ENCODE measurements at regions not wholly inside any gene's neighbourhood (a gene's known extent, or its start where the extent isn't known, plus 50 kb on each side); places are given as distances from the start of the nearest gene placed in this dataset.

DNA sequence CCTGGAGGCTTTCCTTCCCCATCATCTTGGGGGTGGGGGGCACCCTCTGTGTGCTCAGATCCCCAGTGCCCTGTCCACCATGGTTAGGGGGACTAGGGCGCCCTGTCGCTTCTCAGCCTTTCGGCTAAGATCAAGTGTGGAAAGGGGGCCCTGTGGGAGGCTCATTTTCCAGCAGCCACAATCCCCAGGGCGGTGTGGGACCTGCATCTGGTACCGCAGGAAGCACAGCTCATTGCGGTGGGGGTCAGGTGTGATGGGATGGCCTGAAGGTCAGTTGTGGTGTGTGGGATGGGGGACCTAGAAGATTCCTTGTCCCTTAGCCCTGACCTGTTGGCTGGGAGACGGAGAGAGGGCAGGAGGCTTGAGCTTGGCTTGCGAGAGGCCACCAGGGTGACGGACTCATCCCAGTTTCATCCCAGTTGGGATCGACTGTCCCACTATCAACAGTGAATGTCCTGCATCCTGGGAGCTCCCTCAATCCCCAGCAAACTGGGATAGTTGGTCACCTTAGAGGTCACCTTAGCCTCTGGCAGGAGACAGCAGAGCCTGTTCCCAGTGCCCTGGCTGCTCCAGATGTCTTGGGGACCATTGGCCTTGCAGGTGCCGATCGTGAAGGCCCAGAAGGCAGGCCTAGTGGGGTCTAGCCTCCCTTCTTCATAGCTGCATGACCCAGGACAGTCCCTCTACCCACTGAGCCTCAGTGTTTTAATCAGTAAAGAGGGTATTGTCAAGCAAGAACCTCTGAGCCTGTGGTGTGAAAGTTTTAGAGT lies 64.5 kb upstream of the PMEPA1 start:
- Histone ChIP-seq H3K4me3 (ENCODE audit: extremely low read depth in 1 of 4, insufficient read depth in 2 of 4, low read depth in 3 of 4, low read length in 4 of 4) (no peak overlapping the region), H3K4me2 (ENCODE audit: insufficient read depth in 1 of 2, low read depth in 2 of 2, low read length in 2 of 2) (no peak overlapping the region), H4K5ac (ENCODE audit: insufficient read length, low read depth, low read length) (no peak overlapping the region), H3K18ac (ENCODE audit: extremely low read depth, low read length) (no peak overlapping the region), H3K4ac (replicated peaks; ENCODE audit: insufficient read length, low read depth, low read length) (no peak overlapping the region), H4K91ac (replicated peaks; ENCODE audit: insufficient read length, low read length) (no peak overlapping the region), H2AFZ (ENCODE audit: low read length) (no peak overlapping the region), H2BK5ac (ENCODE audit: low read depth, low read length) (no peak overlapping the region), H2BK12ac (ENCODE audit: low read depth, low read length) (no peak overlapping the region), H4K8ac (ENCODE audit: extremely low read depth, insufficient read depth, low read length) (no peak overlapping the region), H3K14ac (ENCODE audit: insufficient read length) (no peak overlapping the region), H3K56ac (replicated peaks; ENCODE audit: insufficient read length, low read depth, low read length) (no peak overlapping the region), H2BK120ac (replicated peaks; ENCODE audit: low read depth, low read length) (no peak overlapping the region), H3K23me2 (ENCODE audit: low read depth, low read length) (no peaks in the 10 kb centered on the region), H3K4me1 (replicated peaks in 1 of 4; ENCODE audit: control insufficient read depth in 3 of 4, insufficient read depth in 4 of 4, low read length in 3 of 4) (peaks cover 0 to 6% (median 3%) of the 10 kb centered on the region in 4 experiments; a peak in 3 of 7 replicates), H3K27ac (ENCODE audit: low read depth, low read length) (no peak overlapping the region), H3K79me1 (ENCODE audit: low read depth, low read length) (no peaks in the 10 kb centered on the region), H2BK15ac (ENCODE audit: low read length) (no peak overlapping the region), H3K79me2 (ENCODE audit: control insufficient read depth in 1 of 2, insufficient read depth in 2 of 2, low read length in 2 of 2) (no peaks in the 10 kb centered on the region), H3K9ac (replicated peaks in 1 of 4; ENCODE audit: extremely low read depth in 1 of 4, low read depth in 3 of 4, low read length in 3 of 4) (no peak overlapping the region), H4K20me1 (replicated peaks in 1 of 2; ENCODE audit: control insufficient read depth in 1 of 2, insufficient read depth in 2 of 2, low read length in 2 of 2) (no peaks in the 10 kb centered on the region), H3K36me3 (ENCODE audit: control insufficient read depth in 2 of 4, insufficient read depth in 4 of 4, low read length in 3 of 4) (no peaks in the 10 kb centered on the region), H2AK5ac (ENCODE audit: low read depth, low read length) (no peak overlapping the region), H3K9me3 (ENCODE audit: insufficient read depth in 2 of 2, low read depth in 1 of 2, low read length in 1 of 2) (no peaks in the 10 kb centered on the region), H3K27me3 (replicated peaks in 1 of 4; ENCODE audit: control insufficient read depth in 3 of 4, extremely low read depth in 1 of 4, insufficient read depth in 3 of 4, low read length in 3 of 4) (no peaks in the 10 kb centered on the region), H3K23ac (ENCODE audit: insufficient read length) (no peak overlapping the region), H2BK20ac (ENCODE audit: low read length) (no peak overlapping the region)
- DNase-seq (ENCODE audit: low read depth in 1 of 2, low spot score in 2 of 2) (no peak), FAIRE-seq (no peak)
- POLR2A ChIA-PET (ENCODE audit: partially characterized antibody): no interaction called here
- WGBS, 2 experiments (ENCODE audit: extremely low coverage in 1 of 2, insufficient coverage in 1 of 2, insufficient read length in 1 of 2, insufficient replicate concordance in 2 of 2, low coverage in 1 of 2, low lambda C conversion rate in 2 of 2, missing lambda C conversion rate in 1 of 2): 84% methylated on average over 12 of the region's 12 CpGs; no CpG with 5 or more reads in 1 of the 2 experiments
- CTCF ChIA-PET (ENCODE audit: partially characterized antibody): interaction anchor here (1.1 to 2.4 kb wide), 3 partner anchors 12 to 81 kb away, joined by 3 to 5 read pairs (median 4); no protein-coding TSS in a partner anchor
- TF ChIP-seq TCF12 (IDR thresholded peaks at IDR 0.05; ENCODE audit: low read depth, low read length) (no peak), SP2 (IDR thresholded peaks at IDR 0.05; ENCODE audit: low read length) (no peak), RBBP5 (IDR thresholded peaks at IDR 0.05; ENCODE audit: borderline replicate concordance, low read depth, low read length) (no peak), CTBP2 (IDR thresholded peaks at IDR 0.05; ENCODE audit: borderline replicate concordance, insufficient read depth, insufficient read length, low read length) (no peak), CHD2 (IDR thresholded peaks at IDR 0.05; ENCODE audit: low read length) (no peak), EGR1 (IDR thresholded peaks at IDR 0.05; ENCODE audit: borderline replicate concordance, low read depth, low read length) (no peak), BRCA1 (IDR thresholded peaks at IDR 0.05; ENCODE audit: low read depth, low read length) (no peak), NANOG (IDR thresholded peaks at IDR 0.05; ENCODE audit: insufficient read depth, low read depth, low read length, poor library complexity, severe bottlenecking) (no peak), HDAC6 (IDR thresholded peaks at IDR 0.05; ENCODE audit: low read depth, low read length) (no peak), YY1 (IDR thresholded peaks at IDR 0.05; ENCODE audit: low read depth, low read length) (no peak), CBX8 (IDR thresholded peaks at IDR 0.05; ENCODE audit: borderline replicate concordance, low read depth, low read length) (no peak), KDM4A (IDR thresholded peaks at IDR 0.05; ENCODE audit: low read depth, low read length, severe bottlenecking) (no peak), JUN (IDR thresholded peaks at IDR 0.05; ENCODE audit: low read depth, low read length) (no peak), CHD1 (IDR thresholded peaks at IDR 0.05; ENCODE audit: low read depth, low read length) (no peak)

All from H1 (cell line).